ENCODE measurements at regions not wholly inside any gene's neighbourhood (a gene's known extent, or its start where the extent isn't known, plus 50 kb on each side); places are given as distances from the start of the nearest gene placed in this dataset.

- no peak for DNase-seq (ENCODE audit: low read depth, low spot score)
- no peak overlapping the region for H3K4me3 ChIP-seq (ENCODE audit: low read depth, low read length)
- ChIA-PET CTCF (interaction anchor here (1.6 kb wide), 1 partner anchor 13 kb away, joined by 6 read pairs; no protein-coding TSS in a partner anchor), POLR2A (no interaction called here)
- TF ChIP-seq CTCF (IDR thresholded peaks at IDR 0.05; ENCODE audit: insufficient read depth, low read length, missing control alignments), result no peak
Observed at GRCh38 chr4:159010100-159010499, 92.8 kb upstream of the RAPGEF2 start.

GRCh38 chr4:159010563-159011260 lies 92.2 kb upstream of the RAPGEF2 start:
- DNase-seq (ENCODE audit: low read depth, low spot score), result peak; percentile 38
- CTCF ChIA-PET, result interaction anchor here (1.6 kb wide), 1 partner anchor 14 kb away, joined by 6 read pairs; no protein-coding TSS in a partner anchor
- POLR2A ChIA-PET, result no interaction called here
- TF ChIP-seq CTCF (IDR thresholded peaks at IDR 0.05; ENCODE audit: insufficient read depth, low read length, missing control alignments), result no peak
- no peak overlapping the region for H3K4me3 ChIP-seq (ENCODE audit: low read depth, low read length)

- CTCF ChIA-PET, result interaction anchor here (0.6 to 1.8 kb wide), 4 partner anchors 9 to 109 kb away, joined by 3 to 5 read pairs (median 4); no protein-coding TSS in a partner anchor
- no peak for TF ChIP-seq CTCF (IDR thresholded peaks at IDR 0.05; ENCODE audit: insufficient read depth, low read length, missing control alignments)
- peak; percentile 16 for DNase-seq (ENCODE audit: low read depth, low spot score)
- POLR2A ChIA-PET, result no interaction called here
- H3K4me3 ChIP-seq (ENCODE audit: low read depth, low read length), result no peak overlapping the region
Observed at GRCh38 chr4:159012381-159012780, 90.5 kb upstream of the RAPGEF2 start.

- CTCF ChIA-PET, result no interaction called here
- TF ChIP-seq CTCF (IDR thresholded peaks at IDR 0.05; ENCODE audit: insufficient read depth, low read length, missing control alignments), result no peak
- POLR2A ChIA-PET, result interaction anchor here (0.6 kb wide), 1 partner anchor 129 kb away, joined by 3 read pairs; no protein-coding TSS in a partner anchor
- DNase-seq (ENCODE audit: low read depth, low spot score), result no peak
- H3K4me3 ChIP-seq (ENCODE audit: low read depth, low read length), result no peak overlapping the region
Observed at GRCh38 chr4:159013692-159014091, 89.2 kb upstream of the RAPGEF2 start.

GRCh38 chr4:159014859-159015258 lies 88.0 kb upstream of the RAPGEF2 start:
- no peak overlapping the region for H3K4me3 ChIP-seq (ENCODE audit: low read depth, low read length)
- TF ChIP-seq CTCF (IDR thresholded peaks at IDR 0.05; ENCODE audit: insufficient read depth, low read length, missing control alignments), result no peak
- DNase-seq (ENCODE audit: low read depth, low spot score), result no peak
- POLR2A ChIA-PET, result no interaction called here
- CTCF ChIA-PET, result no interaction called here

GRCh38 chr4:159015841-159016240 lies 87.0 kb upstream of the RAPGEF2 start:
- ChIA-PET CTCF (interaction anchor here (1.4 kb wide), 1 partner anchor 9 kb away, joined by 7 read pairs; no protein-coding TSS in a partner anchor), POLR2A (no interaction called here)
- DNase-seq (ENCODE audit: low read depth, low spot score), result no peak
- TF ChIP-seq CTCF (IDR thresholded peaks at IDR 0.05; ENCODE audit: insufficient read depth, low read length, missing control alignments), result no peak
- no peak overlapping the region for H3K4me3 ChIP-seq (ENCODE audit: low read depth, low read length)
